SH-SY5Y (cell line): ENCODE measurements at regions not wholly inside any gene's neighbourhood (a gene's known extent, or its start where the extent isn't known, plus 50 kb on each side); places are given as distances from the start of the nearest gene placed in this dataset.

Source experiments
- GATA2 ChIP-seq: IDR thresholded peaks from 2 replicates; pipeline ENCODE4 v1.6.1; 2011; ENCODE audit warnings: mild to moderate bottlenecking, low read depth, low read length
- GATA3 ChIP-seq: IDR thresholded peaks from 2 replicates; pipeline ENCODE4 v1.6.1; 2011; ENCODE audit warnings: low read depth, mild to moderate bottlenecking, low read length, moderate library complexity

- TF ChIP-seq GATA3 (no peak), GATA2 (no peak)
Observed at GRCh38 chr1:234886081-234886984, 242.3 kb downstream of the TOMM20 start.

- no peak for TF ChIP-seq GATA3
- no peak for TF ChIP-seq GATA2
Observed at GRCh38 chr1:234885601-234886000, 243.0 kb downstream of the TOMM20 start.

- no peak for TF ChIP-seq GATA2
- no peak for TF ChIP-seq GATA3
Observed at GRCh38 chr1:234884701-234885100, 243.9 kb downstream of the TOMM20 start.

- TF ChIP-seq GATA3 (no peak), GATA2 (no peak)
Observed at GRCh38 chr1:234884006-234884405, 244.6 kb downstream of the TOMM20 start.

- no peak for TF ChIP-seq GATA2
- no peak for TF ChIP-seq GATA3
Observed at GRCh38 chr1:234882898-234883297, 245.7 kb downstream of the TOMM20 start.

- TF ChIP-seq GATA2 (no peak), GATA3 (no peak)
Observed at GRCh38 chr1:234881893-234882771, 246.5 kb downstream of the TOMM20 start.

- no peak for TF ChIP-seq GATA3
- no peak for TF ChIP-seq GATA2
Observed at GRCh38 chr1:234879147-234880080, 249.2 kb downstream of the TOMM20 start.

GRCh38 chr1:234878288-234878687 is 250.3 kb downstream of the TOMM20 start:
- no peak for TF ChIP-seq GATA3
- no peak for TF ChIP-seq GATA2

GRCh38 chr1:234877761-234878160 is 250.9 kb downstream of the TOMM20 start:
- TF ChIP-seq GATA2 (no peak), GATA3 (no peak)

GRCh38 chr1:234875953-234876855 is 252.4 kb downstream of the TOMM20 start:
- no peak for TF ChIP-seq GATA2
- TF ChIP-seq GATA3: no peak

GRCh38 chr1:234875328-234875952 is 253.2 kb downstream of the TOMM20 start:
- TF ChIP-seq GATA3: no peak
- no peak for TF ChIP-seq GATA2
